Vagina (tissue), 2 donors: ENCODE measurements at regions not wholly inside any gene's neighbourhood (a gene's known extent, or its start where the extent isn't known, plus 50 kb on each side); places are given as distances from the start of the nearest gene placed in this dataset. TPM values are rescaled to one million over a fixed set of nuclear protein-coding genes. Genes with fewer than 3 reads are reported as not detected.

Experiments
- DNase-seq, 2 donors: peaks; one replicate each; pipeline ENCODE4 v3.0.0-alpha.2; 2017; ENCODE audit errors: extremely low spot score in 2 of 2
- H3K27ac ChIP-seq: fragments of 200-600 bp; sonication (generic); one replicate; pipeline ENCODE4 v1.5.1; 2019
- H3K27me3 ChIP-seq: fragments of 200-600 bp; sonication (generic); one replicate; pipeline ENCODE4 v1.5.1; 2019
- H3K36me3 ChIP-seq, 2 donors: fragments of 200-600 bp; sonication (generic); one replicate each; pipeline ENCODE4 v1.5.1; 2017 to 2019
- H3K4me1 ChIP-seq: fragments of 200-600 bp; sonication (generic); one replicate; pipeline ENCODE4 v1.5.1; 2019
- H3K4me3 ChIP-seq, 2 donors: fragments of 200-600 bp; sonication (generic); 1 replicate in 1 of 2; 2 replicates in 1 of 2; pipeline ENCODE4 v1.5.1; 2016 to 2019
- H3K9me3 ChIP-seq: fragments of 200-600 bp; sonication (generic); one replicate; pipeline ENCODE4 v1.5.1; 2019
- CTCF ChIP-seq, 3 experiments: fragments of 450-650 bp in 2 of 3; fragments of 200-600 bp in 1 of 3; sonication (generic) in 1 of 3; IDR thresholded peaks; one replicate each; pipeline ENCODE4 v1.5.1; 2017 to 2019; ENCODE audit warnings: antibody characterized with exemption in 3 of 3, mild to moderate bottlenecking in 2 of 3, moderate library complexity in 2 of 3
- POLR2A ChIP-seq, 2 donors: fragments of 450-650 bp; IDR thresholded peaks; one replicate each; pipeline ENCODE4 v1.6.1; 2017; ENCODE audit warnings: antibody characterized with exemption in 2 of 2, mild to moderate bottlenecking in 2 of 2, moderate library complexity in 2 of 2
- POLR2AphosphoS5 ChIP-seq, 2 donors: sonication (generic); formaldehyde crosslinking; IDR thresholded peaks; one replicate each; pipeline ENCODE4 v1.9.0; 2017; ENCODE audit warnings: antibody characterized with exemption in 2 of 2, mild to moderate bottlenecking in 2 of 2, low read depth in 1 of 2; ENCODE audit not compliant: insufficient read depth in 1 of 2
- intact Hi-C: fragments of 100-400 bp; cut with DNase I; formaldehyde crosslinking; loops from one replicate; pipeline ENCODE4 v1.15.1; 2023
- microRNA-seq: library from miRNA; unstranded; fragments of <30 nt; microRNA quantifications from one replicate; pipeline ENCODE4, GENCODE V29; 2017; ENCODE audit warnings: borderline number of aligned reads, borderline replicate concordance
- small RNA-seq: library from RNA; depleted of rRNA; stranded (forward); fragments of <200 nt; gene quantifications from one replicate; pipeline ENCODE3, GENCODE V24; 2016

GRCh38 chr4:29423836-29424721 is 1296.1 kb upstream of the PCDH7 start:
- intact Hi-C loops, result no loop called here
- Histone ChIP-seq H3K9me3 (no peaks in the 10 kb centered on the region), H3K27me3 (no peaks in the 10 kb centered on the region), H3K36me3 (no peaks in the 10 kb centered on the region), H3K4me3 (no peak overlapping the region), H3K4me1 (no peaks in the 10 kb centered on the region), H3K27ac (no peak overlapping the region)
- DNase-seq, result no peak
- TF ChIP-seq POLR2A (IDR thresholded peaks at IDR 0.05) (no peak), POLR2AphosphoS5 (IDR thresholded peaks at IDR 0.05; ENCODE audit: insufficient read depth in 1 of 2, low read depth in 1 of 2) (no peak), CTCF (IDR thresholded peaks at IDR 0.05) (no peak)

- no peak for TF ChIP-seq CTCF (IDR thresholded peaks at IDR 0.05)
- TF ChIP-seq POLR2AphosphoS5 (IDR thresholded peaks at IDR 0.05; ENCODE audit: insufficient read depth in 1 of 2, low read depth in 1 of 2), result no peak
- TF ChIP-seq POLR2A (IDR thresholded peaks at IDR 0.05), result no peak
- Histone ChIP-seq H3K4me1 (no peaks in the 10 kb centered on the region), H3K4me3 (no peak overlapping the region), H3K27ac (no peak overlapping the region), H3K9me3 (no peaks in the 10 kb centered on the region), H3K36me3 (no peaks in the 10 kb centered on the region), H3K27me3 (no peaks in the 10 kb centered on the region)
- intact Hi-C loops, result no loop called here
- no peak for DNase-seq
Measured at GRCh38 chr4:29453303-29453820, 1266.8 kb upstream of the PCDH7 start.

GRCh38 chr4:29459926-29460325 is 1260.2 kb upstream of the PCDH7 start:
- Histone ChIP-seq H3K4me1 (no peaks in the 10 kb centered on the region), H3K27me3 (no peaks in the 10 kb centered on the region), H3K27ac (no peak overlapping the region), H3K9me3 (no peaks in the 10 kb centered on the region), H3K36me3 (no peaks in the 10 kb centered on the region), H3K4me3 (no peak overlapping the region)
- DNase-seq, result no peak
- intact Hi-C loops, result no loop called here
- TF ChIP-seq POLR2AphosphoS5 (IDR thresholded peaks at IDR 0.05; ENCODE audit: insufficient read depth in 1 of 2, low read depth in 1 of 2) (no peak), POLR2A (IDR thresholded peaks at IDR 0.05) (no peak), CTCF (IDR thresholded peaks at IDR 0.05) (no peak)

- no peak overlapping the region for H3K27ac ChIP-seq
- H3K4me3 ChIP-seq, result no peak overlapping the region
- no peak for DNase-seq
- H3K27me3 ChIP-seq, result no peaks in the 10 kb centered on the region
- H3K4me1 ChIP-seq, result no peaks in the 10 kb centered on the region
- TF ChIP-seq POLR2A (IDR thresholded peaks at IDR 0.05), result no peak
- TF ChIP-seq CTCF (IDR thresholded peaks at IDR 0.05), result peak in 1 of 3 experiments; percentile 6
- no peak for TF ChIP-seq POLR2AphosphoS5 (IDR thresholded peaks at IDR 0.05; ENCODE audit: insufficient read depth in 1 of 2, low read depth in 1 of 2)
- intact Hi-C loops, result no loop called here
- H3K36me3 ChIP-seq, result no peaks in the 10 kb centered on the region
- no peaks in the 10 kb centered on the region for H3K9me3 ChIP-seq
Measured at GRCh38 chr4:29467044-29467717, 1253.0 kb upstream of the PCDH7 start.

Small RNAs in the stretch of these regions (microRNA-seq; reads per million reads assigned to microRNA genes)
- not detected for gene MIR4275

Small RNAs in the stretch of these regions (small RNA-seq; reads per million reads assigned to genes)
- gene RF00019, result not detected
- not detected for gene RN7SL101P
